A549 (cell line): ENCODE measurements at regions not wholly inside any gene's neighbourhood (a gene's known extent, or its start where the extent isn't known, plus 50 kb on each side); places are given as distances from the start of the nearest gene placed in this dataset.

Experiments used
- BHLHE40 ChIP-seq: IDR thresholded peaks from 2 replicates; pipeline ENCODE4 v1.6.1; 2012; ENCODE audit warnings: low read depth, low read length, inconsistent platforms
- CEBPB ChIP-seq, 2 experiments: fragments of >200 bp in 1 of 2; sonication (Bioruptor Twin) in 1 of 2; formaldehyde crosslinking in 1 of 2; IDR thresholded peaks; 2 replicates each; pipeline ENCODE4 v1.6.1; 2012 to 2016
- CTCF ChIP-seq: fragments of >200 bp; sonication (Bioruptor Twin); formaldehyde crosslinking; IDR thresholded peaks from 3 replicates; pipeline ENCODE4 v1.5.1; 2016
- EP300 ChIP-seq, 2 experiments: fragments of >200 bp; sonication (Bioruptor Twin); formaldehyde crosslinking; IDR thresholded peaks; 2 replicates in 1 of 2; 3 replicates in 1 of 2; pipeline ENCODE4 v1.6.1; 2016 to 2017
- ESRRA ChIP-seq: fragments of 150-350 bp; IDR thresholded peaks from 2 replicates; pipeline ENCODE4 v1.6.1; 2014; ENCODE audit warnings: mild to moderate bottlenecking, low read length, borderline replicate concordance
- HEYL ChIP-seq: fragments of 250-450 bp; sonication (Bioruptor Pico); IDR thresholded peaks from 2 replicates; pipeline ENCODE4 v1.8.0; 2021; ENCODE audit warnings: mild to moderate bottlenecking, moderate library complexity
- MAFK ChIP-seq: fragments of 450-650 bp; IDR thresholded peaks from 2 replicates; pipeline ENCODE4 v1.6.1; 2014; ENCODE audit not compliant: partially characterized antibody
- MAX ChIP-seq: IDR thresholded peaks from 2 replicates; pipeline ENCODE4 v1.6.1; 2012
- PBX3 ChIP-seq: IDR thresholded peaks from 2 replicates; pipeline ENCODE4 v1.6.1; 2012
- POLR2A ChIP-seq: IDR thresholded peaks from 2 replicates; pipeline ENCODE4 v1.6.1; 2012; ENCODE audit warnings: mild to moderate bottlenecking, low read length
- RAD21 ChIP-seq, 2 experiments: fragments of >200 bp in 1 of 2; sonication (Bioruptor Twin) in 1 of 2; formaldehyde crosslinking in 1 of 2; IDR thresholded peaks in 1 of 2; conservative IDR thresholded peaks in 1 of 2; 2 replicates in 1 of 2; 3 replicates in 1 of 2; pipeline ENCODE4 v1.6.1; 2012 to 2018; ENCODE audit warnings: inconsistent platforms in 1 of 2
- SMC3 ChIP-seq: fragments of >200 bp; sonication (Bioruptor Twin); formaldehyde crosslinking; IDR thresholded peaks from 3 replicates; pipeline ENCODE4 v1.6.1; 2018; ENCODE audit warnings: inconsistent platforms
- USF2 ChIP-seq: fragments of 450-650 bp; IDR thresholded peaks from 2 replicates; pipeline ENCODE4 v1.6.1; 2014; ENCODE audit warnings: antibody characterized with exemption
- ZSCAN20 ChIP-seq: fragments of 250-450 bp; sonication (Bioruptor Pico); IDR thresholded peaks from 2 replicates; pipeline ENCODE4 v1.8.0; 2022; ENCODE audit warnings: mild to moderate bottlenecking, moderate library complexity

GRCh38 chr1:57794078-57794477 is 370.2 kb upstream of the DAB1 start:
- TF ChIP-seq RAD21 (conservative IDR thresholded peaks at IDR 0.05 in 1 of 2, IDR thresholded peaks at IDR 0.05 in 1 of 2) (no peak), BHLHE40 (no peak), CTCF (no peak), MAFK (no peak), PBX3 (no peak), POLR2A (no peak), EP300 (IDR thresholded peaks at IDR 0.05) (no peak), SMC3 (no peak), CEBPB (IDR thresholded peaks at IDR 0.05) (no peak), ZSCAN20 (CRISPR knock-in tag) (no peak), USF2 (no peak), MAX (no peak), ESRRA (no peak), HEYL (CRISPR knock-in tag) (no peak)
